ENCODE measurements at regions not wholly inside any gene's neighbourhood (a gene's known extent, or its start where the extent isn't known, plus 50 kb on each side); places are given as distances from the start of the nearest gene placed in this dataset.

GRCh38 chr11:81331611-81332235 is 1401.9 kb downstream of the FAM181B start:
- TF ChIP-seq YY1 (IDR thresholded peaks at IDR 0.05; ENCODE audit: insufficient read depth, insufficient read length) (no peak), ZNF274 (IDR thresholded peaks at IDR 0.05; ENCODE audit: low read depth, low read length) (no peak)
